GM12864 (cell line): ENCODE measurements at regions not wholly inside any gene's neighbourhood (a gene's known extent, or its start where the extent isn't known, plus 50 kb on each side); places are given as distances from the start of the nearest gene placed in this dataset.

Experiments
- DNase-seq: peaks from one replicate; pipeline ENCODE4 v3.0.0-alpha.2; 2011; ENCODE audit warnings: low read depth
- H3K4me3 ChIP-seq: 2 replicates; pipeline ENCODE4 v1.5.1; 2011; ENCODE audit warnings: mild to moderate bottlenecking, low read depth, low read length, control low read depth
- CTCF ChIP-seq: IDR thresholded peaks from 2 replicates; pipeline ENCODE4 v1.5.1; 2011; ENCODE audit warnings: low read depth, mild to moderate bottlenecking, moderate library complexity, low read length, control low read depth, inconsistent platforms; ENCODE audit errors: missing control alignments

- TF ChIP-seq CTCF = no peak
These were observed 142.7 kb upstream of the DIO3 start for GRCh38 chr14:101418601-101419000.

GRCh38 chr14:101426466-101426865 is 134.8 kb upstream of the DIO3 start:
- DNase-seq = no peak
- no peak overlapping the region for H3K4me3 ChIP-seq
- TF ChIP-seq CTCF = no peak

More at GRCh38 chr14:101418601-101419000, 142.7 kb upstream of the DIO3 start:
- no peak overlapping the region for H3K4me3 ChIP-seq
- no peak for DNase-seq

- H3K4me3 ChIP-seq = no peak overlapping the region
- TF ChIP-seq CTCF = no peak
- no peak for DNase-seq
These were observed 132.9 kb upstream of the DIO3 start for GRCh38 chr14:101428409-101428808.

- no peak for DNase-seq
- no peak for TF ChIP-seq CTCF
These were observed 125.7 kb upstream of the DIO3 start for GRCh38 chr14:101435546-101435945.

GRCh38 chr14:101439023-101439422 is 122.3 kb upstream of the DIO3 start:
- H3K4me3 ChIP-seq = no peak overlapping the region
- DNase-seq = no peak
- TF ChIP-seq CTCF = no peak

More at GRCh38 chr14:101435546-101435945, 125.7 kb upstream of the DIO3 start:
- H3K4me3 ChIP-seq = no peak overlapping the region

GRCh38 chr14:101440496-101440895 is 120.8 kb upstream of the DIO3 start:
- no peak overlapping the region for H3K4me3 ChIP-seq
- no peak for DNase-seq
- TF ChIP-seq CTCF = no peak

- DNase-seq = no peak
- TF ChIP-seq CTCF = no peak
These were observed 119.6 kb upstream of the DIO3 start for GRCh38 chr14:101441710-101442109.

More at GRCh38 chr14:101441710-101442109, 119.6 kb upstream of the DIO3 start:
- H3K4me3 ChIP-seq = no peak overlapping the region
